ENCODE measurements at regions not wholly inside any gene's neighbourhood (a gene's known extent, or its start where the extent isn't known, plus 50 kb on each side); places are given as distances from the start of the nearest gene placed in this dataset. TPM values are rescaled to one million over a fixed set of nuclear protein-coding genes. Genes with fewer than 3 reads are reported as not detected.

GRCh38 chr19:20250627-20251026 is 83.6 kb downstream of the ZNF486 start:
- no peak for DNase-seq (ENCODE audit: low read depth)
- no peak overlapping the region for H3K4me3 ChIP-seq (ENCODE audit: low read depth, low read length)
- TF ChIP-seq CTCF (IDR thresholded peaks at IDR 0.05; ENCODE audit: insufficient read depth, low read length): no peak

- TF ChIP-seq CTCF (IDR thresholded peaks at IDR 0.05; ENCODE audit: insufficient read depth, low read length): no peak
These were observed 83.1 kb downstream of the ZNF486 start for GRCh38 chr19:20250121-20250520.

More at GRCh38 chr19:20250121-20250520, 83.1 kb downstream of the ZNF486 start:
- DNase-seq (ENCODE audit: low read depth): no peak
- H3K4me3 ChIP-seq (ENCODE audit: low read depth, low read length): no peak overlapping the region

Small RNA genes lying in the stretch of these regions (small RNA-seq; reads per million reads assigned to genes)
- not detected for gene MIR1270

All from fibroblast of the aortic adventitia (primary cell).